H54 (cell line): ENCODE measurements at regions not wholly inside any gene's neighbourhood (a gene's known extent, or its start where the extent isn't known, plus 50 kb on each side); places are given as distances from the start of the nearest gene placed in this dataset.

ENCODE experiments used
- DNase-seq: peaks from one replicate; pipeline ENCODE4 v3.0.0; 2011; ENCODE audit warnings: low spot score, mixed read lengths; ENCODE audit not compliant: insufficient read length
- FAIRE-seq: peaks from 3 replicates; lab custom pipeline; 2011; peaks lifted over from hg19 to GRCh38; lab: Jason Lieb, UNC
- POLR2A ChIP-seq: IDR thresholded peaks from 2 replicates; pipeline ENCODE4 v1.6.1; 2011; ENCODE audit warnings: low read depth, mild to moderate bottlenecking, low read length

GRCh38 chr10:44034946-44035345 lies 350.0 kb downstream of the CXCL12 start:
- DNase-seq (no peak), FAIRE-seq (no peak)
- TF ChIP-seq POLR2A, result no peak

GRCh38 chr10:44033008-44033407 lies 351.9 kb downstream of the CXCL12 start:
- DNase-seq, result no peak
- TF ChIP-seq POLR2A, result no peak
- FAIRE-seq, result no peak

DNA sequence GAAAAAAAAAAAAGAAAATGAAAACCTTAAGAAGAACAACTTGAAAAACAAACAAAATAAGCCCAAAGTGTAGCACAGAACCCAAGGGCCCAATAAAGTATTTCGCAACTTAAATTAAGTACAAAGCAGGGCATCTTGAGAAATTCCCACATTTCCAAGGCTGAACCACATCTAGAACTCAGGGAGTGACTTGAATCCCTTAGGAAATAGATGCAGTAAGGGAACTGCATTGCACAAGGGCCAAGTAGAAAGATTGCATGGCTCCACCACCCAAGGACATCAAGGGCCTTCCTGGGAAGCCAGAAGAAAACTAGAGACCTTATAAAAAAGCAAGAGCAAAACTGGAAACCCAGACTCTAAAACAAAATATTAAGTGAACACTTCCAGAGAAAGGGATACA lies 352.7 kb downstream of the CXCL12 start:
- TF ChIP-seq POLR2A, result no peak
- FAIRE-seq (no peak), DNase-seq (no peak)

DNA sequence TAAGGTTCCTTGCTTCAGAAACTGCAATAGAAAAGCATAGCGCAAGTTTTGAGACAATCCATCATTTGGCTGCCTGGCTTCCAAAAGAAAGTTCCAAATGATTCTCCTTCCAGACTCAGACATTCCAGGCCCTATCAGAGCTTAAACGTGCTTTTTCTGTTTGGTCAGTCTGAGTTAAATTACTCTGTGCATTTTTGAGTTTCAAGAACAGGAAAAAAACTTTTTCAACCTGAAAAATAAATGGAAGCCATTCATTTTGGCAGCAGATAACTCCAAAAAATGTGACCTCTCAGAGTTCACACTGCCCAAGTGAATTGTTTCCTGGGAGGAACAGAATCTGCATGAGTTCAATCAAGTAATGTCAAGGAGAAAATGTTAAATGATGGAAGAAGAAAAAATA lies 354.2 kb downstream of the CXCL12 start:
- TF ChIP-seq POLR2A, result no peak
- DNase-seq (no peak), FAIRE-seq (no peak)

DNA sequence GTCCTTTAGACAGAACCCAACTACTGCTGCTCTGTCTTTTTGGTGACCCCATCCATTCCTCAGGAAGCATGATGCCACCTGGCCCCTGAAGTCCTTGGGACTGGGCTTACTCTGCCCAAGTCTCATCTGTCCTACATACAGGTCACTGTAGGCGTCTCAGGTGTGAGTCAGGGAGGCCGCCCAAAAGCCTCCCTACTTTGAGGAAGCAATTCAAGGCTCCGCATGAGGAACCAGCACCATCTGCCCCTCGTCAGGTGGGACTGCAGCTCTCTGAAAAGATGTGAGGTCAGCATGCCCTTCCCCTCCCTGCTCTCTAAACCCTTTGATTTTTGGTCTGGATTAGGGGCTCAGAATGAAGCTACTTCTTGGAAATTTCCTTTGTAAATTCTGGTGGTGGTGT lies 354.8 kb downstream of the CXCL12 start:
- FAIRE-seq (no peak), DNase-seq (no peak)
- no peak for TF ChIP-seq POLR2A

- DNase-seq, result no peak
- no peak for TF ChIP-seq POLR2A
- no peak for FAIRE-seq
Measured at GRCh38 chr10:44028384-44029137, 356.3 kb downstream of the CXCL12 start.

DNA sequence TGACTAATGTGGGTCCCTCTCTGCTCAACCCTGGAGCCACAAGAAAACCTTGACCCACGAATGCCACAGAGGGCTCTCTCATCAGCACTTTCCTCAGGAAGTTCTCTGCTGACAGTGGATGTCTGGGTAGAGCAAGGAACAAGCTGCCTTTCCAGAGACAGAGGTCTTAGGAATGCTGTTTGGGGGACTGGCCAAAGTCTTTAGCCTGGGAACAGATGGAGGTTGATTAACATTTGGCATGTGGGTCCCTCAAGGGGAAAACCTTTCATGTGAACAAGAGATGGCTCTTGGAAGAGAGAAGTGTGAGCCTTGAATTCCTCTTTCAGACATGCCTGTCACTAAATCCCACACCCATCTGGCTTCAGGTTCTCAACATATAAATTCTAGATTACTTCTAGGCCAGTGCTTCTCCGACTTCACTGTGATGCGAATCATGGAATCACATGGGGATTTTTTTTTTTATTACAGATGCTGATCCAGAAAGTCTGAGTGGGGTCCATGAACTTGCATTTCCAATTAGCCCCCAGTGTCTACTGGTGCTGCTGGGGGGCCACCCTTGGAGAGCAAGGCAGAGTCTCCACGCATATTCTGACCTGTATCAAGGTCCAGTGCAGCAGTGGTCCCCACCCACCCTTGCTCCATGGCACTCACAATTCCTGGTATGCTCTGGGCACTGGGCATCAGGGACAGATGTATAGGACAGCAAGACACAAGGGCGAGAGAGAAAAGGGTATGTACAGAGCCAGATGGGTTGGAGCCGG lies 360.4 kb downstream of the CXCL12 start:
- FAIRE-seq (no peak), DNase-seq (no peak)
- TF ChIP-seq POLR2A, result no peak

DNA sequence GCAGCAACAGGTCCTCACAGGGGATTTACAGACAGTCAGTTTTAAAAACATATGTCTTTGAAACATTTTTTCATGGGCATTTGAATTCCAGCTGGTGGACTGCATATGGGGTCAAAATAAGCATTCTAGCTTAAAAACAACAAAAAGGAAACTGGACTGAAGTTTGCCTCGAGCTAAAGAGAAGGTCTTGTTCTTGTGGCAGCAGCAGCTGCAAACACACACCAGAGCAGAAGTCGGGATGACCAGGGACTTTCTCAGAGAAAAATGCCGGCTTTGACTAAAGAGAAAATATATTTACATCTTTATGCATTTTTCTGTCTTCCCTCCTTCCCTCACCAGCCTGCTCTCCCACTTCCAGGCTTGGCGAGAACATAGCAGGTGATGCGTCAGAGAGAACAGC lies 361.4 kb downstream of the CXCL12 start:
- DNase-seq (no peak), FAIRE-seq (no peak)
- TF ChIP-seq POLR2A, result no peak

DNA sequence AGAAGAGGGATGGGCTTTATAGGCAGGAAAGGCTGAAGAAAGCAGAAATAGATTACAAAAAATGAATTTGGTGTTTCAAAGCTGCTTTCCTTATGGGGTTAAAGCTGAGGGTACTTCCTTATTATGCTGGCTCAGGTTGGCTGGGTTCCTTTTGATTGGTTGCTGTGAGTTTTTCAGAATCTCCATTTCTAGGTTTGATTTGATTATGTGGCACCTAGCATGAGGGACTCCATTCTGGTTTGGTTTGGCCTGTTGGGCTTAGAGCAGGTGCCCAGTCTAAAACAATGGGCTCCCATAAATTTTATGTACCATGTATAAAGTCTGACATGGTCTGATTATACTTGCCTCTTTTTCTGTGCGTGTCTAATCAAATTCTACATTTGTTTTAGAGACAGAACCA lies 362.7 kb downstream of the CXCL12 start:
- no peak for FAIRE-seq

GRCh38 chr10:44020322-44021111 lies 364.4 kb downstream of the CXCL12 start:
- TF ChIP-seq POLR2A, result no peak
- FAIRE-seq (no peak), DNase-seq (no peak)

More for the DNA sequence above, 362.7 kb downstream of the CXCL12 start:
- DNase-seq, result no peak
- no peak for TF ChIP-seq POLR2A

GRCh38 chr10:44017483-44018145 lies 367.3 kb downstream of the CXCL12 start:
- TF ChIP-seq POLR2A, result no peak
- FAIRE-seq, result no peak
- no peak for DNase-seq

GRCh38 chr10:44016589-44017482 lies 368.1 kb downstream of the CXCL12 start:
- TF ChIP-seq POLR2A, result no peak
- no peak for FAIRE-seq
- DNase-seq, result no peak

- DNase-seq (no peak), FAIRE-seq (no peak)
- TF ChIP-seq POLR2A, result no peak
Measured at GRCh38 chr10:44015702-44016500, 367.2 kb upstream of the ZNF32 start.
